Tongue (tissue), 1 donor: ENCODE measurements at regions not wholly inside any gene's neighbourhood (a gene's known extent, or its start where the extent isn't known, plus 50 kb on each side); places are given as distances from the start of the nearest gene placed in this dataset.
"Not testable (repeated sequence)": the region's sequence is repeated elsewhere in the genome, so short reads cannot be mapped to it uniquely, and the experiment has no call there.

Experiments
- DNase-seq: peaks from one replicate; pipeline ENCODE4 v3.0.0-alpha.2; 2015

DNA sequence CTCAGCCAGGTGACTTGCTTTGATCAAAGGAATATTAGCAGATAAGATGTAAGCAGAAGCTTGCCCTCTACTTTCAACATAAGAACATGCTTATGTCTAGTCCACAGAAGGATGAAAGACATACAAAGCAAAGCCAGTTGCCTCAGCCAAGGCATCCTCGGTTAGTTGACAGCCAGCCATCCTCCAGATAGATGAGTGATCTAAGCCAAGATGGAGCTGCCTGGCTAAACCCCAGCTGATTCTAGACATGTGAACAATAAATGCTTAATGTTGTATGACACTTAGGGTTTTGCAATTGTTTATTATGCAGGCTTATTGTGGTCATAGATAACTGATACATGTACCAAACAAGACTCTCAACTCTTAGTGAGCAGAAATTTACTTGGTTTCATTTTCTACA lies 157.6 kb upstream of the TMTC2 start:
- DNase-seq = no peak

DNA sequence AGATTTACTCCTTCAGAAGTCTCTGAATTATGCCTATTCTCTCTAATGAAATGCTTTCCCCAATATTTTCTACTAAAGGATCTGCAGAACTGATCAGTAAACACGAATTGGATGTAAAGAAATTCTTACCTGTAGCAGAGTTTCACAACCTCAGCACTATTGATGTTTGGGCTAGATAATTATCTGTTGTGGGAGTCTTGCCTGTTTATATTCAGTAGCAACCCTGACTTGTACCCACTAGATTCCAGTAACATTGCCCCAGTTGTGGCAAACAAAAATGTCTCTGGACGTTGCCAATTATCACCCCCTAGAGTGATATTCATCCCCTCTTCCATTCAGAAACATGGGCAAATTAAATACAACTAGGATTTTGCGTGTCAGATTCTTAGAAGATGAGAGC lies 156.8 kb upstream of the TMTC2 start:
- no peak for DNase-seq

DNA sequence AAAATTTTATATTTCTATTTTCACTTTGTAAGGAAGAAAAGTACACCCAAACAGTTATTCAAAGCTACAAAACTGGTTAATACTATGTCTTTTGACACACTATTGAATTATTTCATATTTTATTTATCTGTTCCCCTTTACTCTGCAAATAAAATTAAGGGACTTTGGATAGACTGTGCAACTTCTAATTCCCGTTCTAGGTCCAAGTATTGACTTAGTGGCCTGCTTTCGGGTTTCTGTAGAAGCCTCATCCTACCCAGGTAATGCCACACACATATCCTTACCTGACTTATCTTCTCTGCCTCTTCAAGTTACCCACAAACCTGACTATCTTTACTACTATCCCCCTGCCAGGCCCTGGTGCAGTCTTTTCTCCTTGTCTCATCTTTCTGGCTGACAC lies 156.3 kb upstream of the TMTC2 start:
- no peak for DNase-seq

DNA sequence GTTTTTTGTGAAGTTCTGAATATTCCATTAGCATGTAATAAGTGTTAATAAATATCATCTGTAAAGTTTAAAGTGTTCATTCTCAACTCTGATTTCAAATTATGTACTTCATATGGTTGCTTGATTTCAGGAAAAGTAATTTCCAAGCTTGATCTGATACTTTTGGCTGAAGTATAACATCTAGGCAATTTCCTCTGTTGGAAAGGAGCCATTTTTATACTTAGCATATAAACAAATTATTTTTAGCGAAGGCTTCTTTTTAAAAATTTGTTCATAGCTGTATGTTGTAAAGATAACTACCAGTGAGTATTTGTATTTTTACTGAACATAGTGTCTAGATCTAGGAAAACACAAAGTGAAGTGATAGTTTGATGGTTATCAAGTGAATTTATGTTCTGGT lies 153.4 kb upstream of the TMTC2 start:
- no peak for DNase-seq

DNA sequence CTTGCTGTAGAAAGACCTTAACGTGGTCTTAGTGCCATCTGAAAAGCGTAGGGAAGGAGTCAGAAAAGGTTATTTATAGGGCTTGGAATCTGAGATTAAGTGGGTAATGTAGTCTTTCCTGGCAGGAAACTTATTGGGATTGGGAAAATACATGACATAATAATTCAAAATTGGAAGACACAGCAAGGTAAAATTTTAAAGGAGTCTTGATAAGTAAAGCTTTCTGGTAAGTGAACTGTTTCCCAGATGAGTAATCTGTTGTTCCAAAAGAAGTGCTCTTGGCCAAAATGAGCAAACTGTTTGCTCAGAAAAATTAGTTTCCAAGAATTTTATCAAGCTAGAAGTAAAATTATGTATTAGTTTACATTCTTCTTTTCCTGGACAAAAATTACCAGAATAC lies 149.3 kb upstream of the TMTC2 start:
- no peak for DNase-seq

DNA sequence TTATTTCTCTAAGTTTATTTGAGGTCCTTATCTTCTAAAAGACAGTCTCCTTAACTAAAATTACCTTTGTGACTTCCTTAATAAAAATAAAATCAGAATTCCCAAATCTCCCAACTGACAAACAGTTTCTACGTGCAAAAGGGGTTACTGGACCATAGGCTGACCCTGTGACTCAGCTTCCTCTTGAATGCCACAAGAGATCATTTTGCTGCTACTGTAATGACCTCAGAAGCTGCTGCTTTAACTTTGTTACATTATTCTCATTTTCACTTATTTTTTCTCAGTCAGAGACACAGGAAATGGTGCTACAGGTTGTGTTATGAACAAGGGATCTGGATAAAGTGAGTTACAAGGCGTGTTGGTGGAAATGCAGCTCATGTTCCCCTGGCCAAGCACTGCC lies 132.2 kb upstream of the TMTC2 start:
- DNase-seq = no peak

DNA sequence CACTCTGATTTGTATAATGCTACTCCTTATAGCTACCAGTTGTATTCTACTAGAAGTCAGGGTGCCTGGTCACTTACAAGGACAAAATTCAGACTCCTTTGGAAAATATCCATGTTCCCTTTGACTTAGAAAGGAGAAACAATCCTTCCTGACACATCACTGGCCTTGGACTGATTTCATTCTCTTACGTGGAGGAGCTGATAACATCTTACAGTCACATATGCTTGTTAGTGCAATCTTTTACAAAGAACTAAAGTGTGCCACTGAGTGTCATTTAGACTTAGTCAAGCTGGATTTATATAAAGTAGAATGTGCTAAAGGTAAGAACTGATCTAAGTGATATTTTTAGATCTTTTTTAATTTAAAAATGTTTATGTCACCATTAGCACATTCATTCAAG lies 131.0 kb upstream of the TMTC2 start:
- DNase-seq = no peak

DNA sequence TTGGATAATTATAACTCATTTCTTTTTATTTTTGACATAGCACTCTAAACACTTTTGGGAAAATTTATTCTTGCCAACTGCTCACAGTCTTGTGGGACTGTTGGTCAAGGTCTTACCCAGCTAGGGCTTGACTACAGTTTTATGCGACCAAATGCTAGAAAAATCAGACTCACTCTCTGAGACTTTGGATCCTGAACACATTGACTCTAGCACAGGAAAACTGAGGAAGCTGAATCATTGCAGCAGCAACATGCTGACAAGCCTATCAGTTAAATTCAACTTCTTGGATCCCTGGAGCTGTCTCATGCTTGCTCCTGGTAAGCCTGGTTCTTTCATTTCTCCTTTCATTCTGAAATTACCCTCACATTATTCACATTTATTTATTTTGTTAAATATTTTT lies 120.7 kb upstream of the TMTC2 start:
- DNase-seq = no peak

DNA sequence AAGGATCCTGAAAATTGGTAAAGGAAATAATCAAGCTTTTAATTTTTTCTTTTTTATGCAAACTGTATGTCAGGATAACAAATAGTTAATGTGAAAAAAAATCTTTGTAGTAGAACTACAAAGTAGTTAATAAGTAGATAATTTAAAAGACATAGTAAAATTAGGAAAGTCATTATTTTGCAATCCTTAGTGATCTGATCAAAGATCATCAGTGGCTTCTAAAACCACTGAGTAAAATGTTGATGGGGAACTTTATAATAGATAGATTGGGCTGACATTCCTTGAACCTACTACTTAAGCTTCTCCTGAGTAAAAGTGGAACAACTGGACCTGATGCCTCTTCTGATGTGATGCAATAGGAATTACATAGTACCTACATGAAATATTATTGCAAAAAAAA lies 119.0 kb upstream of the TMTC2 start:
- no peak for DNase-seq

DNA sequence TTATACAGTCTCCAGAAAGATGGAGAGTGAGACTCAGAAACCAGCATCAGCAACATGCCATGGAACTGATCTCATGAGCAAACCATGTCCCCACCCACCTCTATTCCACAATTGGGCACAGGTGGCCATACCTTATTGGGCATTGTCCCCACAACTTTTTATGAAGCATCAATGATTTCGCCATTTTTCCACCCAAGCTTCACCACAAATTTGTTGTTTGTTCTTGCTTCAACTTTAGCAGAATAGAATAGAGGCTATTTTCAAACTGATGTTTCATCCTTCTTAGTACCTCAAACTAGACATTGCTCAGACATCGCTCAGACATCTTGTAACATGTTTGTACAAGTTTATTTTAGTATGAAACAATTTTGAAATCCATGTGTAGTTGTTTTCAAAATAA lies 112.5 kb upstream of the TMTC2 start:
- DNase-seq = no peak

DNA sequence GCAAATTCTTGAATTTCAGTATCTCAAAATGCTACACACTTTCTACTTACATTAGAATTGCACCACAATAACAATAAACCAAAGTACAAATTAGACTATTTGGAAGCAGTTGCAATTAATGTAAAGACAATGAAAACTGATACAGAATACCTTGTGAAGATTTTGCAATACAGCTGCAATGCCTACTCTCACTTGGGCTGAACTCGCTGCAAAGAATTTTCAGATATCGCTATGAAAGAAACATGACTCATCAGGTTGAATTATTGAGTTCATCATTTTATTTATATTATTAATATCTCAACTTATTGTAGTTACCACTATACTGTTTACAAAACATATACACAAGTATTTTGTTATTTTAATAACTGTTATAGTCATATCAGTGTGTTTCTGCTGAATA lies 108.0 kb upstream of the TMTC2 start:
- no peak for DNase-seq

DNA sequence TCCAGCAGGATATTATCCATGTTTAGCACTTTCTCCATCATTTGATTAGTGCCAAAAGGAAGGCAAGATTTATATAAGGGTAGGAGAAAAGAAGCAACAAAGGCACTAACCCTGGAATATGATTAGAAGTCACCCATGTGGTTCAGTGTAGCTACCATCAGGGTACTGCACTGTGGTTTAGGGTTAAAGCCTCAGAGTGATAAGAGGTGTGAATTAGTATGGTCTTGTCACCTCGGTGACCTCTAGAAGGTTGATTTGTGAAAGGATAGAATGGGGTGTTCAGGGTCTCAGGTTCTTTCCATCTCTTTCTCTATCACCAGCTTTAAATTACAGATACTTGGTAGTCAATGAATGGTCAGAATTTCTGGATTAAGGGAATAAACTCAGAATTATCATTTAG lies 103.0 kb upstream of the TMTC2 start:
- no peak for DNase-seq

DNA sequence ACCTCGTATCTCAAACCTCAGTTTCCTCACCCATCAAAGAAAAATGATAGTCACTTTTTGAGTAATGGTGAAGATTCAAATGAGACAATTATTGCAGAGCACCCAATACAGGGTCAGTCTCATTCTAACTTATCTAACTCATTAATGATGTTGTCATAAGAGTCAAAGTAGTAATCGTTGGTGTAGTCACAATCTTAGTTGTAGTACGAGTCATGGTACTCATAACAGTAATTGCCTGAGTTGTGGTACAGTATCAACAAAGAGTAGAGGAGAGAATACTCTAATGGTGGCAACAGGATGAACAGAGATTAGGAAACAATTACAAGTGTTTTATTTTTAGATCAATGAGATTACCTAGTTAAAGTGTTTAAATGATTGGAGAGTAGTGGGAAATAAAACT lies 93.6 kb upstream of the TMTC2 start:
- no peak for DNase-seq

DNA sequence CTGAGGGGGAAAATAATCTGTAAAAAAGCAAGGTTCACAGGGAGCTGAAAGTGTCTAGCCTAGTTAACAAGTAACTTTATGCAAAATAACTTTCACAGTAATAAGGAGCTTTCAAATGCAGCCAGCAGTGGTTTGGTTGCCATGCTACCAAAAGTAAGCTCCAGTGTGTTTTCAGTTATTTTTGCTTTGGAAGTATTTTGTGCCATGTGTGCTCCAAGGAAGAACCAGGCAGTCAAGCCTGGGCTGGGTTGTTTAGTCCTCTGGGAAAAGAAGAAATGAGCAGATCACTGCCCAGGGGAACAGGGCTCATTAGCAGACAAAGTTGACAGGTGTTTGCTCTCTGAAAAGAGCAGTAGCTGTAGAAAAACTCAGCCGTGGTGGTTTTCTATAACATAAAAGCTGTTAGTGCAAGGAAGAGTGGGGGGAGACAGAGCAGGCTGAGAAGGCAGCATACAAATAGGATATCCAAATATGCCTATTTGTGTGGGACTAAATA lies 92.8 kb upstream of the TMTC2 start:
- DNase-seq = peak; percentile 50

DNA sequence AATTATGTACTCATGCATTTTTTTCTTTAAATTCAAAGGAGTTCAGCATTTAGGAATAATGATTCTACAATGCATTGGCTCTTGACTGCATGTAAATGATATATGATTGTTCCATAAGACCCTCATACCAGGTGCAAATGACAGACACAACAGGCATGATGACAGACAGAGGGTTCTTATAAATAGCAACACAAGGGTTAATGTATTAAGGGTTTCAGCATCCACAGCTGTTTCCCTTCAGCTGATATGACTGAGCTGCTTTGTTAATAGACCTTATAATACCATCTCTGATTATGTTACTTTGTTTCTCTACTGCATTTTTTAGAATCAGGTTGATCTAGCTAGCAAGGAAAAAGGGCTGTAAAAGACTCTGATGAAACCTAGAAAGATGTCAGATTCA lies 90.8 kb upstream of the TMTC2 start:
- peak; percentile 53 for DNase-seq

DNA sequence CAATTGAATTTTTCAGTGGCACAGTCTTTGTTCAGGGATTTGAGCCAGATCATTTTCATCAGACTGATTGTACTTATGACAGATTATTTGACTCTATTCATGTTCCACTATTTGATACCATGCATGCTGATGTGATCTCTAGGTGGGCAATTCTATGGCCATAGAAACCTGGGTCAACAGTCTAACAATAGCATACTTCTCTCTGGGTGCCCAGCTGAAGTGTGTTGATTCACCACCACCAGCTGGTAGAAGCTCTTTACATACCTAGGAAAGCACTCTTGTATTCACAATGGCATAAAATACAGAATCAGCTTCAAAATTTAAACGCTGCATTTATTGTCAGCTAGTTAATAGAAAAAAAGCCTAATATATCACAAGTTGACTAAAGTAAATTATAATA lies 90.2 kb upstream of the TMTC2 start:
- DNase-seq = peak; percentile 35

DNA sequence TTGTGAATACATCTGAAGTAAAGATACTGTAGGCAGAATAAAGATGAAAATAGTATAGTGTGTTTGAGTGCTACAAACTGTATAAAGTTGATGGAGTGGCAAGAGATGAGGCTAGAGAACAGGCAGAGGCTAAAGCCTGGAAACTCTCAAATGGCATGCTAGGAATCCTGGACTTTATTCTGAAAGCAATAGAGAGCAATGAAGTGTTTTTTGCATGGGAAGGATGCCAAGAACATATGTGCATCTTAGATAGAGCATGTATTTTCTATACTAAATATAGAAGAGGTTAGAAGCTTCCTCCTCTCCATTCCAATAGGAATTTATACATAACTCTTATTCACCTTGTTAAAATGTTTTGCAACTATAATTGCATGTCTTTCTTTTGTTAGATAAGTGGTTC lies 86.3 kb upstream of the TMTC2 start:
- peak; percentile 47 for DNase-seq

DNA sequence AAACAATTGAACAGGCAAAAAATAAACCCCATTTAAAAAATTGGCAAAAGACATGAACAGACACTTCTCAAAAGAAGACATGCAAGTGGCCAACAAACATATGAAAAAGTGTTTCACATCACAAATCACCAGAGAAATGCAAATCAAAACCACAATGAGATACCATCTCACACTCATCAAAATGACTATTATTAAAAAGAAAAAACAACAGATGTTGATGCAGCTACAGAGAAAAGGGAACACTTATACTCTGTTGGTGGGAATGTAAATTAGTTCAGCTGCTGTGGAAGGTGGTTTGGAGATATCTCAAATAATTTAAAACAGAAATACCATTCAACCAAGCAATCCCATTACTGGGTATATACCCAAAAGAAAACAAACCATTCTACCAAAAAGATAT lies 83.1 kb upstream of the TMTC2 start:
- DNase-seq = not testable (repeated sequence)

DNA sequence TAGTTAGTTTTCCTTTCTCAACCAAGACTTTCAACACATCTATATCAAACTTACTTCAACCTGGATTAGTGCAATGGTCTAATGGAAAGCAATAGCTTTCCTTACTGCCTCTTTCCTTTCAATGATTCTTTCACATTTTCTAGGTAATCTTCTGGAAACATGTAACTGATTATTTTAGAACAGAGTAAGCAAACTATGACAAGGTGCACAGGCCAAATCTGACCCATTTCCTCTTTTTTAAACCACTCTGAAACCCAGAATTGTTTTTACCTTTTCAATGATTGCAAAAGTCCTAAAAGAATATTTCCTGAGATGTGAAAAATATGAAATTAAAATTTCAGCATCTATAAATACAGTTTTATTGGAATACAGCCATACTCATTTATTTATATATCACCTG lies 81.6 kb upstream of the TMTC2 start:
- DNase-seq = no peak

DNA sequence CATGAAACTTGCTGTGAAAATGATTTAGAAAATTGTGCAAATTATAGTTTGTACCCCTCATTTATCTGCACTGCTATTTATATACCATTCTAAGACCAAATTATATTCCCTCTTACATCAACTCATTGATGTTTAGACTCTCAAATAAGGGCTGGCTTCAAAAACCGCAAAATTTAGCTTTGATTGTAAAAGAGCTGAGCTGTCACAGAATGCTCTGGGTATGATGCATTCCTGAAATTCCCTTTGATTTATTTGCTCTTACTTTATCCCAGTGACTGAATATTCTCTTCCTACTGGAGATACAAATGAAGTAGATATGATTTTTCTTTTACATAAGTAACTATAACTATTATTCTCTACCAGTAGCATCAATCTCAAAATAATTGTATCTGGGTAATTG lies 78.0 kb upstream of the TMTC2 start:
- no peak for DNase-seq

DNA sequence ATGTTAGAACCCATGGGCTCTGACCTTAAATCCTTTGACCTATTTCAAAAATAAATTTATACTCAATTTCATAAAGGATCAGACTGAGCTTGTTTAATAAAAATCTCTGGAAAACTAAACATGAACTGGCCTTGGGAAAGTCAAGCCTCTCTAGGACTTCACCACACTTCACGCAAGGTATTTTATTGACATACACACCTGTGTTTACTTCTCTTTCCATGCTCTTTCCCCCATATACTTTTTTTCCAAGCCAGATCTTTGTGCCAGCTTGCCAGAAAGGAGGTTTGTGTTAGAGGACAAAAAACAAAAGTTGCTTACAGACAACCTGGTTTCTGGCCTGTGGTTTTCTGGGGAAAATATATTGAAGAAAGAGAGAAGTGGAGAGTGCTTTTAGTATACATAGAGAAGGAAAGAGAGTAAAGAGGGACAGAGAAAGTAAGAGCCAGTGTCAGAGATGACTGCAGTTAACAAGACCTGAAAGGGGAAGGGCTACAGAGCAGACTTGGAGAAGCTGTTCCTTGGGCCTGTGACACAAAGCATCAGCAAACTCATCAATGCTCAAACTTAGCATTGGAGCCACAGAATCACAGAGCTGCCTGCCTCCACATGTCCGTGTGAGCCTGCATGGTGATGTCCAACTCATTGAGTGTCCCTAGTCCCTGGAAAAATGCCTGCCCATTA lies 77.3 kb upstream of the TMTC2 start:
- DNase-seq = no peak

DNA sequence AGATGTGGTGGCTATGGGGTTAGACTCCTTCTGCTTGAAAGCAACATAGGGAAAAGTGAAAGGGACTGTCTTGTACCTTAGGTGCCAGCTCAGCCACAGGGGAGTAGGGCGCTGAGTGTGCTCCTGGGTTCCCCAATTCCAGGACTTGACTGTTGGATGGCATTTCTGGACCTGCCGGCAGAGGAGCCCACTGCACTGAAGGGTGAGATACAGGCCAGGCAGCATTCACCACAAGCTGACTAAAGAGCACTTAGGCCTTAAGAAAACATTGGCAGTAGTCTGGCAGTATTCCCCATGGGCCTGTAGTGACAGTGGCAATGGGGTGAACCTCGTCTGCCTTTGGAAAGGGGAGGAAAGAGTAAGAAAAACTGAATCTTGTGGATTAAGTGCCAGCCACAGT lies 67.1 kb upstream of the TMTC2 start:
- no peak for DNase-seq

DNA sequence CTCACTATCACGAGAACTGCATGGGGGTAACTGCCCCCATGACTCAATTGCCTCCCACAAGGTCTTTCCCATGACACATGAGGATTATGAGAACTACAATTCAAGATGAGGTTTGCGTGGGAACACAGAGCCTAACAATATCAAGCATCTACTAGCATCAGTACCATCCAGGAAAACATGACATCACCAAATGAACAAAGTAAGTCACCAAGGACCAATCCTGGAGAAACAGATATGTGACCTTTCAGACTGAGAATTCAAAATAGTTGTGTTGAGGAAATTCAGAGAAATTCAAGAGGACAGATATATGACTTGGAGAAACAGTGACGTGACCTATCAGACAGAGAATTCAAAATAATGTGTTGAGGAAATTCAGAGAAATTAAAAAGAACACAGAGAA lies 65.8 kb upstream of the TMTC2 start:
- no peak for DNase-seq

DNA sequence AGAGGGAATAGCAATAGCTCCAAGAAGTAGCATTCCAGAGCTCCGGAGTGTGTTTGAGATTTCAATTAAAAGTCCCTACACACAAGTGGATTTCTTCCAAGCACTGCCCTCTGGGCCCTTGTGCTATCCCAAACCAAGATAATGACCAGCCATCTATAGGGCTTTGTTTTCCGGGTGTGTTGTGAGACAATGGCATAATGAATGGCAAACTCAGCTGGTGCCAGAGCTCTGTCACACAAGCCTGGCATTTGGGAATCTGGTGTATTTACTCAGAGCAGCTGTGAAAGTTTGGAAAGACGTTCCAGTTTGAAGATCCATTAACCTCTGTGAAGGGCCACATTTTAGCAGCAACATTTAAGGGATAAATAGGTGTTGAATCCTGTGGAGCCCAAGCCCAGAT lies 61.2 kb upstream of the TMTC2 start:
- peak; percentile 40 for DNase-seq

DNA sequence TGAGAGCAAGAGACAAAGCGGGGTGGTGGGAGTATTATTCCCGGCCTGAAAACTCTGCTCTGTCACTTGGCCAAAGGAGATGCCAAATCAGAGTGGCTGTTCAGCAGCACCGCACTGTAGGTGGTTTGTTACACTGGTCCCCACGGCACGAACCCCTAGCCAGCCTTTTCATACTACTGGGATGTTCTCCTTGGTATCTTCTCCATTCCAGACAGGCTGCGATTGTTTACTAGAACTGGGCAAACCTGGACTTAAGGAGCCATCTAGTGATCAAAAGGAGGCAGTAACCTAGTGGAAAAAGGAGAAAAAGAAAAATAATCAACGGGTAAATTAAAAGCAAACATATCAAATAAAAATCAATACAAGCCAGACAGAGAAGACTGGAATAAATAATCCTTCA lies 58.9 kb upstream of the TMTC2 start:
- no peak for DNase-seq
